ENCODE measurements at regions not wholly inside any gene's neighbourhood (a gene's known extent, or its start where the extent isn't known, plus 50 kb on each side); places are given as distances from the start of the nearest gene placed in this dataset.

DNA sequence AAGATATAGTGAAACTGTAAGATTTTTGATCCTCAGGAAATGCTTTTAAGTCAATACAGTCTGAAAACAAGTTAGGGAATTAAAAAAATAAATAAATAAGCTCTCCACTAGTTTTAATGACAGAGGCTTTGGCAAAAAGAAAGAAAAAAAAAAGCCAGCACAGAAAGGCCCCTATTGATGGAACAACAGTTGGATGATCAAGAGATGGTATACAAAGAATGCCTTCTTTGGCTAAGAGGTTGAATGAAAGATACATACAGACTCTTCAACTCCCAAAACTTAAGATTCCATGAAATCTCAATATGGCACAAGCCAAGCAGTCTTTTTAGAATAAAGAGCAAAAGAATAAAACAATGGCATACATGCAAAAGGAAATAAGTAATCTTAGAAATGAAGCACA is 64.0 kb upstream of the GALNT5 start:
- TF ChIP-seq, protein P1, sequence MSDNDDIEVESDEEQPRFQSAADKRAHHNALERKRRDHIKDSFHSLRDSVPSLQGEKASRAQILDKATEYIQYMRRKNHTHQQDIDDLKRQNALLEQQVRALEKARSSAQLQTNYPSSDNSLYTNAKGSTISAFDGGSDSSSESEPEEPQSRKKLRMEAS (IDR thresholded peaks at IDR 0.05): no peak
- TF ChIP-seq, protein P2, sequence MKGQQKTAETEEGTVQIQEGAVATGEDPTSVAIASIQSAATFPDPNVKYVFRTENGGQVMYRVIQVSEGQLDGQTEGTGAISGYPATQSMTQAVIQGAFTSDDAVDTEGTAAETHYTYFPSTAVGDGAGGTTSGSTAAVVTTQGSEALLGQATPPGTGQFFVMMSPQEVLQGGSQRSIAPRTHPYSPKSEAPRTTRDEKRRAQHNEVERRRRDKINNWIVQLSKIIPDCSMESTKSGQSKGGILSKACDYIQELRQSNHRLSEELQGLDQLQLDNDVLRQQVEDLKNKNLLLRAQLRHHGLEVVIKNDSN (IDR thresholded peaks at IDR 0.05): no peak
